HG03460 (cell line): ENCODE measurements at regions not wholly inside any gene's neighbourhood (a gene's known extent, or its start where the extent isn't known, plus 50 kb on each side); places are given as distances from the start of the nearest gene placed in this dataset.
"Not testable (repeated sequence)": the region's sequence is repeated elsewhere in the genome, so short reads cannot be mapped to it uniquely, and the experiment has no call there.

Source experiments
- ATAC-seq: cut with Tn5 transposase; IDR thresholded peaks from one replicate; pipeline ENCODE4 v1.9.1; 2021; ENCODE audit not compliant: unreplicated experiment

GRCh38 chr3:16768014-16768413, 116.7 kb upstream of the PLCL2 start:
- no peak for ATAC-seq

- ATAC-seq = no peak
Measured at GRCh38 chr3:16768956-16769355, 115.8 kb upstream of the PLCL2 start.

- ATAC-seq = no peak
Measured at GRCh38 chr3:16769525-16769924, 115.2 kb upstream of the PLCL2 start.

- no peak for ATAC-seq
Measured at GRCh38 chr3:16770021-16770420, 114.7 kb upstream of the PLCL2 start.

- no peak for ATAC-seq
Measured at GRCh38 chr3:16770792-16771191, 114.0 kb upstream of the PLCL2 start.

DNA sequence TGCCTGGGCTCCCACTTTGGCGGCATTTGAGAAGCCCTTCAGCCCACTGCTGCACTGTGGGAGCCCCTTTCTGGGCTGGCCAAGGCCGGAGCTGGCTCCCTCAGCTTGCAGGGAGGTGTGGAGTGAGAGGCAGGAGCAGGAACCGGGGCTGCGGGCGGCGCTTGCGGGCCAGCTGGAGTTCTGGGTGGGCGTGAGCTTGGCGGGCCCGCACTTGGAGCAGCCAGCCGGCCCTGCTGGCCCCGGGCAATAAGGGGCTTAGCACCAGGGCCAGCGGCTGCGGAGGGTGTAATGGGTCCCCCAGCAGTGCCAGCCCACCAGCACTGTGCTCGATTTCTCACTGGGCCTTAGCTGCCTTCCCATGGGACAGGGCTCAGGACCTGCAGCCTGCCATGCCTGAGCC, 111.2 kb upstream of the PLCL2 start:
- ATAC-seq = not testable (repeated sequence)

GRCh38 chr3:16774536-16774935, 110.2 kb upstream of the PLCL2 start:
- not testable (repeated sequence) for ATAC-seq

DNA sequence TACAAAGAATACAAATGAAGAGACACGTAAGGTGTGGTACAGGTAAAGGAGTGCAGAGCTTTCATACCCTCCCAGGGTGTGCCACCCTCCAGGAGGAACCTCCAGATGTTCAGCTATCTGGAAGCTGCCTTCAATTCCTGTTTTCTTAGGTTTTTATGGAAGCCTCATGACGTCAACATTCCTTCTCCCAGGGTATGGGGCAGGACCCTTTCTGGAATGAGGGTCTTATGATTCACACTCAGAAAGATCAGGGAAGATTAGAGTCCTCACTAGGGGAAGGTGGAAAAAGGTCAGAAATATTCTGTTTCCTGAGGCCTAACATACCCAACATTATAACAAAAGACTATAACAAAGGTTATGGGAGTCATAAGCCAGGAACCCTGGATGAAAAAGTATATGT, 99.8 kb upstream of the PLCL2 start:
- ATAC-seq = no peak

DNA sequence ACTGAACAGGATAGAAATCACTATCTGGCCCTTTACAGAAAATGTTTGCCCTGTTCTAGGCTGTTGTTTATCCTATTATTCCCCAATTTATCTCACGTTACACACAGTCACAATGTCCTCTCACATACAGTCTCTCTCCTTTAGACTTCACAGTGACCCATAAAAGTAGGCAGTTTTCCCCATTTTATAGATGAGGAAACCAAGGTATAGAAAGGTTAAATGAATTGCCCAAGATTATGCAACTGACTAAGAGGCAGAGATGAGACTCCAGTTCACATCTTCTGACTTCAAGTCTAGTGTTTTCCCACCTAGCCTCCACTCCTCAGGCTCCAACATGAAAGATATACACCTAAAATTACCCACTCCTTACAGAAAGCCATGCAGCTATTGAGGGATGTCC, 99.3 kb upstream of the PLCL2 start:
- ATAC-seq = no peak

- no peak for ATAC-seq
Measured at GRCh38 chr3:16788440-16789056, 96.2 kb upstream of the PLCL2 start.

GRCh38 chr3:16789344-16790120, 95.2 kb upstream of the PLCL2 start:
- no peak for ATAC-seq

GRCh38 chr3:16790432-16791400, 94.0 kb upstream of the PLCL2 start:
- no peak for ATAC-seq

DNA sequence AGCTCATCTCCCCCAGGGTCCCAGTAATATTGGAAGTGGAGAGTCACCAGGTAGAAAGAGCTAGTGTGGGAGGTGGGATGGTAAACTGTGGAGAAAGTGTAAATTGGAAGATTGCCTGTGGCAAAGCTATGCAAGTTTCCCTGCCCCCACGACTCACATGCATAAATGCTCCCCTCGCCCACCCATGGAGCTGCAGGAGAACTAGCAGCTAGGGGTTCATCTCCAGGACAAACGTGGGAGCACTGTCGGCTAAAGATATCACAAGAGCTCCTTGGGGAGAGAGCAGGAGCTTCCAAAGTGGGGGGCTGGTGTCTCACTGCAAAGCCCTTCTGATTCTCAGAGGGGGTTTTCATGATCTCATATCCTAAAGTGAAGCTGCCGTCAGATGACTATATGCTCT, 91.4 kb upstream of the PLCL2 start:
- ATAC-seq = no peak

- no peak for ATAC-seq
Measured at GRCh38 chr3:16794257-16794656, 90.5 kb upstream of the PLCL2 start.

DNA sequence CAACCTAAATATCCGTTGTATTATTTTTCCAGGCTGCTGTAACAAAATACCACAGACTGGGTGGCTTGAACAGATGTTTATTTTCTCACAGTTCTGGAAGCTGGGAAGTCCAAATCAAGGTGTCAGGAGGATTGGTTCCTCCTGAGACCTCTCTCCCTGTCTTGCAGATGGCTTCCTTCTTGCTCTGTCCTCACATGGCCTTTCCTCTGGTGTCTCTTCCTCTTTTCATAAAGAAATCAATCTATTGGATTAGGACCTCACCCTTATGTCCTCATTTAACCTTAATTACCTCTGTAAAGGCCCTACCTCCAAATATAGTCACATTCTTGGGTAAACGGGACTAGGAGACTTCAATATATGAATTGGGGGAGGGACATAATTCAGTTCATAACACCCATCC, 89.2 kb upstream of the PLCL2 start:
- ATAC-seq = no peak

DNA sequence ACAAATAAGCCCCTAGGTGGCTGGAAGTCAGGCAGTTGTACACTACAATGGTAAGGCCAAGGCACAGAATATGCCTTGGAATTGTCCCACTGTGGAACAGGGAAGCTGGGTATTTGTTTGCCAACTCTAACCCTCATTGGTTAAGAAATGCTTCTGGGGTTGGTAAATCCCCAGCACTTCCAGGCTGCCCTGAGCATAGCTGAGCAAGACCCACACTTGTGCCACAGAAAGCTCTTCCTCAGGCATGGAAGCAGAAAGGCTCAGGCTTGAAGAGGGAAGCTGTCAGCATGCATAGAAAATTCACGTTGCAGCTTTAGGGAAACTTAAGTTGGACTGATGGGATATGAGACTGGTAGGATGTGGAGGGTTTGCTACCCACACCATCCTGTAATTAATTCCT, 86.9 kb upstream of the PLCL2 start:
- ATAC-seq = no peak

DNA sequence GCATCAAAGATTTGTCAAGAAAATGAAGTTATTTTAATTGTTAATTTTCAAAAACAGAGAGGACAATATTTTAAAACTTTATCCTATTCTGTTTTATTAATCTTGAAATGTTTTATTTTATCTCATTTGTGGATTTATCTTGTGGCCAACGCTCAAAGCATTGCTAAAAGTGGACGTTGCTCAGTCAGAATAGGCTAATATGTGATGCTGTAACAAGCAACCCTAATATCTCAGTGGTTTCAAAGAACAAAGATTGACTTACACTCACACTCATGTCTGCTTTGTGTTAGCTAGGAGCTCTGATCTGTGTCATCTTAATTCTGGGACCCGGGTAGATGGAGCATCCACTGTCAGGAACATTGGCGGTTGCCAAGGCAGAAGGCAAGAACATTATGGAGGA, 86.0 kb upstream of the PLCL2 start:
- no peak for ATAC-seq

GRCh38 chr3:16800361-16800760, 84.4 kb upstream of the PLCL2 start:
- ATAC-seq = no peak

DNA sequence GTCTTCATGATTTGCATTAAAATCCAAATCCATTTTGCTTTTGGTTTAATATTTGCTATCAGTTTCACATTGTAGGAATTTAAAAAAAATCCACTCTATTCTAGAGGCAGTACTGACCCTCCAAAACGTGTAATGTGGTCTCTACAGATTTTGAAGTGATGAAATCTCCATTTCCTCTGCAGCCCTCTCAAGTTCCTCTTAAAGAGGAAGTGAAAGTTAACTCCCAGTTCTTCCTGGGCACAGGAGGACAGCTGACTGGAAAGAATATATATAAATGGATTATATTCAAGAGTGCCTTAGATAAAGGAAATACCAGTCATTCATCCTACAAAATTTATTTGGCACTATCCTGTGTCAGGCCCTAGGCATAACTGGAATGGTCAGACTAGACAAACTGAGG, 83.5 kb upstream of the PLCL2 start:
- ATAC-seq = no peak

- no peak for ATAC-seq
Measured at GRCh38 chr3:16801698-16802097, 83.1 kb upstream of the PLCL2 start.

DNA sequence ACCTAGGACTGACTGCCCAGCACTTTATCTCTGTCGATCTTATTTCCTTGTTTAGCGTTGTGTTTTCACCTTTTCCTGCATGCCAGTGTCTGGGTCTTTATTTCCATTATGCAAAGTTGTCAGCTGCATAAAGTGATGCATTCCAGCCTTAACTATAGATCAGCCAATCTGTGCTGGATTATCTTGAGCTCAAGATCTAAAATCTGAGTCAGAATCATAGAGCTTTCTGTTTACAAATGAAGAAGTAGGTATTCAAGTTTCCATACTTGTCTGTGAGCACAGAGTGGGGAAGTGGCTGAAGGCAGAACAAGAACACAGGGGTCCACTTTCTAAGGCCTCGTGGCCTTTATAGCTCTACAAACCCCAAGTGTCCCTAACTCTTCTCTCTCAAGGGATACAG, 82.4 kb upstream of the PLCL2 start:
- no peak for ATAC-seq

GRCh38 chr3:16803019-16803418, 81.7 kb upstream of the PLCL2 start:
- ATAC-seq = no peak
